OCI-LY7 (cell line): ENCODE measurements at regions not wholly inside any gene's neighbourhood (a gene's known extent, or its start where the extent isn't known, plus 50 kb on each side); places are given as distances from the start of the nearest gene placed in this dataset.

Experiments
- BruUV-seq: library from RNA; stranded (reverse); fragments of 400-500 nt; replicated peaks from 2 replicates; lab custom pipeline; 2021; lab: Mats Ljungman, UMichigan
- CTCF ChIA-PET: fragments of 300-600 bp; sonication (Branson Sonifier 250); formaldehyde crosslinking; loops from one replicate; lab custom pipeline; 2022; ENCODE audit warnings: antibody characterized with exemption; ENCODE audit not compliant: unreplicated experiment; lab: Charles Lee
- POLR2A ChIA-PET: fragments of 300-600 bp; sonication (Branson Sonifier 250); formaldehyde crosslinking; loops from one replicate; lab custom pipeline; 2022; ENCODE audit warnings: antibody characterized with exemption; lab: Charles Lee
- DNase-seq: peaks from one replicate; pipeline ENCODE4 v3.0.0-alpha.2; 2015; ENCODE audit warnings: low spot score
- H2AFZ ChIP-seq: fragments of 200-600 bp; sonication (generic), shearing (Covaris generic); 2 replicates; pipeline ENCODE4 v1.6.1; 2014; ENCODE audit warnings: mild to moderate bottlenecking, antibody characterized with exemption, low read length, moderate library complexity
- H3K27ac ChIP-seq: fragments of 200-600 bp; sonication (generic); 2 replicates; pipeline ENCODE4 v1.5.1; 2014; ENCODE audit warnings: mixed run types, low read depth, mild to moderate bottlenecking, moderate library complexity, low read length, inconsistent platforms; ENCODE audit not compliant: poor library complexity, severe bottlenecking
- H3K36me3 ChIP-seq: fragments of 200-600 bp; sonication (generic); 2 replicates; pipeline ENCODE4 v1.6.1; 2014; ENCODE audit warnings: mild to moderate bottlenecking, antibody characterized with exemption, low read length, moderate library complexity, mixed read lengths; ENCODE audit not compliant: insufficient read depth
- H3K4me1 ChIP-seq: fragments of 200-600 bp; sonication (generic); 2 replicates; pipeline ENCODE4 v1.5.1; 2014; ENCODE audit warnings: mild to moderate bottlenecking, low read length; ENCODE audit not compliant: insufficient read depth, poor library complexity, severe bottlenecking
- H3K4me2 ChIP-seq: fragments of 200-600 bp; sonication (generic); 2 replicates; pipeline ENCODE4 v1.6.1; 2014; ENCODE audit warnings: mild to moderate bottlenecking, low read length
- H3K4me3 ChIP-seq: fragments of 200-600 bp; sonication (generic); 2 replicates; pipeline ENCODE4 v1.5.1; 2014; ENCODE audit warnings: mild to moderate bottlenecking, low read depth, low read length; ENCODE audit not compliant: poor library complexity, severe bottlenecking
- H3K79me2 ChIP-seq: fragments of 200-600 bp; sonication (generic); 2 replicates; pipeline ENCODE4 v1.6.1; 2016; ENCODE audit warnings: low read depth, mild to moderate bottlenecking, low read length, moderate library complexity, mixed read lengths; ENCODE audit not compliant: insufficient read depth
- H3K9me2 ChIP-seq: fragments of 200-600 bp; sonication (generic); 2 replicates; pipeline ENCODE4 v1.6.1; 2016; ENCODE audit warnings: mild to moderate bottlenecking, low read length, mixed read lengths; ENCODE audit not compliant: insufficient read depth
- H3K9me3 ChIP-seq: fragments of 200-600 bp; sonication (generic); 2 replicates; pipeline ENCODE4 v1.6.1; 2014; ENCODE audit warnings: mild to moderate bottlenecking, mixed run types, low read length, mixed read lengths
- H4K20me1 ChIP-seq: fragments of 200-600 bp; sonication (generic); 2 replicates; pipeline ENCODE4 v1.6.1; 2014; ENCODE audit warnings: mild to moderate bottlenecking, antibody characterized with exemption, low read length, moderate library complexity, mixed read lengths; ENCODE audit not compliant: insufficient read depth
- EZH2phosphoT487 ChIP-seq: fragments of 200-600 bp; sonication (generic); IDR thresholded peaks from 2 replicates; pipeline ENCODE4 v1.6.1; 2018; ENCODE audit warnings: low read depth, borderline replicate concordance, mild to moderate bottlenecking, mixed run types, antibody characterized with exemption, low read length, moderate library complexity, mixed read lengths
- intact Hi-C: fragments of 100-400 bp; cut with micrococcal nuclease; formaldehyde crosslinking; loops from one replicate; pipeline ENCODE4 v1.10.0; 2022; ENCODE audit not compliant: unreplicated experiment
- TF ChIP-seq, protein P1 (sequence below): fragments of 200-600 bp; sonication (generic); conservative IDR thresholded peaks from 2 replicates; pipeline ENCODE4 v1.5.1; 2014; ENCODE audit warnings: mild to moderate bottlenecking, antibody characterized with exemption, low read length, moderate library complexity, mixed read lengths

GRCh38 chr1:199851439-199852140 is 175.9 kb upstream of the NR5A2 start:
- POLR2A ChIA-PET, result no interaction called here
- intact Hi-C loops, result no loop called here
- DNase-seq, result no peak
- Histone ChIP-seq H3K4me2 (no peak overlapping the region), H3K4me1 (no peaks in the 10 kb centered on the region), H3K9me3 (no peaks in the 10 kb centered on the region), H4K20me1 (no peaks in the 10 kb centered on the region), H3K9me2 (no peaks in the 10 kb centered on the region), H3K36me3 (no peaks in the 10 kb centered on the region), H3K79me2 (no peaks in the 10 kb centered on the region), H3K27ac (no peak overlapping the region), H3K4me3 (no peak overlapping the region), H2AFZ (no peak overlapping the region)
- no peak for TF ChIP-seq EZH2phosphoT487
- TF ChIP-seq, protein P1, sequence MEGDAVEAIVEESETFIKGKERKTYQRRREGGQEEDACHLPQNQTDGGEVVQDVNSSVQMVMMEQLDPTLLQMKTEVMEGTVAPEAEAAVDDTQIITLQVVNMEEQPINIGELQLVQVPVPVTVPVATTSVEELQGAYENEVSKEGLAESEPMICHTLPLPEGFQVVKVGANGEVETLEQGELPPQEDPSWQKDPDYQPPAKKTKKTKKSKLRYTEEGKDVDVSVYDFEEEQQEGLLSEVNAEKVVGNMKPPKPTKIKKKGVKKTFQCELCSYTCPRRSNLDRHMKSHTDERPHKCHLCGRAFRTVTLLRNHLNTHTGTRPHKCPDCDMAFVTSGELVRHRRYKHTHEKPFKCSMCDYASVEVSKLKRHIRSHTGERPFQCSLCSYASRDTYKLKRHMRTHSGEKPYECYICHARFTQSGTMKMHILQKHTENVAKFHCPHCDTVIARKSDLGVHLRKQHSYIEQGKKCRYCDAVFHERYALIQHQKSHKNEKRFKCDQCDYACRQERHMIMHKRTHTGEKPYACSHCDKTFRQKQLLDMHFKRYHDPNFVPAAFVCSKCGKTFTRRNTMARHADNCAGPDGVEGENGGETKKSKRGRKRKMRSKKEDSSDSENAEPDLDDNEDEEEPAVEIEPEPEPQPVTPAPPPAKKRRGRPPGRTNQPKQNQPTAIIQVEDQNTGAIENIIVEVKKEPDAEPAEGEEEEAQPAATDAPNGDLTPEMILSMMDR, result no peak
- no TSS peak for BruUV-seq
- CTCF ChIA-PET, result no interaction called here

DNA sequence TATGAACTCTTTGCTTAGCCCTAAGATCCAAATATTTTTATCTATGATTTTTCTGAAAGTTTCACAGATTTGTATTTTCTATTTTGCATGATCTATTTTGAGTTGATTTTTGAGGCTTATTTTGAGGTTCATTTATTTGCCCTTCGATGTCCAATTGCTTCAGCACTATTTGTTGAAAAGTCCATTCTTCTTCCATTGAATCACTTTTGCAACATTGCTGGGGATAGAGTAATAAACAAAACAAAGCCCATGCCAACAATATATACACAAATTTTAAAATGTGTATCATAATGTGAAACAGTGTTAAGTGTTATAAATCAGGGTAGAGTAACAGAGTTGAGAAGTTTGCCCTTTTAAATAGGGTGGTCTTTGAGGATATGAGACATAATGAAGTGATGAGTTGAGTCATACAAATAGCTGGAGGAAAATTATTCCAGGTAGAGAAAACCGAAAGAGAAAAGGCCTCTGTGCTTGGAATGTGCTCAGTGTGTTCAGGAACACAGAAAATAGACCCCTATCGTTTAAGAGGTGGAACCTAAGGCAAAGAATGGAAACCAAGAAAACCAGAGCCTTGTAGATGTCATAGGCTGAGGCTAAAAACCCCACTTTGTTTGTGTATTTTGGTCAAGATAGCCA is 172.7 kb upstream of the NR5A2 start:
- no peak for TF ChIP-seq EZH2phosphoT487
- TF ChIP-seq, protein P1, result no peak
- Histone ChIP-seq H2AFZ (no peak overlapping the region), H3K36me3 (no peaks in the 10 kb centered on the region), H3K9me3 (no peaks in the 10 kb centered on the region), H3K4me1 (peaks cover 3% of the 10 kb centered on the region), H3K4me2 (no peak overlapping the region), H3K27ac (no peak overlapping the region), H4K20me1 (no peaks in the 10 kb centered on the region), H3K79me2 (no peaks in the 10 kb centered on the region), H3K9me2 (no peaks in the 10 kb centered on the region), H3K4me3 (no peak overlapping the region)
- ChIA-PET POLR2A (no interaction called here), CTCF (no interaction called here)
- no peak for DNase-seq
- no TSS peak for BruUV-seq
- intact Hi-C loops, result no loop called here

- BruUV-seq, result no TSS peak
- DNase-seq, result no peak
- Histone ChIP-seq H3K4me1 (peaks cover 4% of the 10 kb centered on the region), H3K9me3 (no peaks in the 10 kb centered on the region), H3K4me2 (no peak overlapping the region), H3K79me2 (no peaks in the 10 kb centered on the region), H3K9me2 (no peaks in the 10 kb centered on the region), H3K27ac (no peak overlapping the region), H3K36me3 (no peaks in the 10 kb centered on the region), H4K20me1 (no peaks in the 10 kb centered on the region), H2AFZ (no peak overlapping the region), H3K4me3 (no peak overlapping the region)
- POLR2A ChIA-PET, result interaction anchor here (0.6 kb wide), 1 partner anchor 397 kb away, joined by 3 read pairs; no protein-coding TSS in a partner anchor
- CTCF ChIA-PET, result no interaction called here
- intact Hi-C loops, result no loop called here
- no peak for TF ChIP-seq EZH2phosphoT487
- TF ChIP-seq, protein P1, result no peak
Observed at GRCh38 chr1:199855580-199855979, 171.9 kb upstream of the NR5A2 start.
